IMR-90 (cell line): ENCODE measurements at regions not wholly inside any gene's neighbourhood (a gene's known extent, or its start where the extent isn't known, plus 50 kb on each side); places are given as distances from the start of the nearest gene placed in this dataset.

Experiments
- ATAC-seq: fragments of 200-7000 bp; cut with Tn5 transposase; 2 replicates; pipeline ENCODE4 v1.9.1; 2020; ENCODE audit warnings: low read depth, mild to moderate bottlenecking, moderate library complexity
- BruUV-seq: library from RNA; stranded (reverse); fragments of 400-500 nt; replicated peaks from 2 replicates; lab custom pipeline; 2021; lab: Mats Ljungman, UMichigan
- CTCF ChIA-PET: fragments of 300-600 bp; formaldehyde crosslinking; extraction: SDS; loops from one replicate; lab custom pipeline; 2021; ENCODE audit warnings: antibody characterized with exemption; lab: Yijun Ruan, JAX
- POLR2A ChIA-PET: fragments of 300-600 bp; sonication (Branson Sonifier 250); formaldehyde crosslinking; loops from one replicate; lab custom pipeline; 2022; ENCODE audit warnings: antibody characterized with exemption; ENCODE audit not compliant: unreplicated experiment; lab: Charles Lee
- DNase-seq: peaks from one replicate; pipeline ENCODE4 v3.0.0; 2013
- H2AFZ ChIP-seq: replicated peaks from 2 replicates; pipeline ENCODE3; 2013; ENCODE audit warnings: low read length, mild to moderate bottlenecking; ENCODE audit not compliant: poor library complexity
- H2AK5ac ChIP-seq: 2 replicates; pipeline ENCODE4 v1.6.1; 2013; ENCODE audit warnings: low read depth, low read length, inconsistent platforms
- H2AK9ac ChIP-seq: replicated peaks from 2 replicates; pipeline ENCODE3; 2013; ENCODE audit warnings: mild to moderate bottlenecking, low read depth, low read length, moderate library complexity; ENCODE audit not compliant: poor library complexity
- H2BK120ac ChIP-seq: 2 replicates; pipeline ENCODE4 v1.6.1; 2013; ENCODE audit warnings: low read depth, low read length, inconsistent platforms
- H2BK15ac ChIP-seq: 3 replicates; pipeline ENCODE4 v1.6.1; 2013; ENCODE audit warnings: low read depth, low read length, inconsistent platforms
- H2BK20ac ChIP-seq: 2 replicates; pipeline ENCODE4 v1.6.1; 2013; ENCODE audit warnings: low read depth, mild to moderate bottlenecking, inconsistent platforms, low read length, moderate library complexity
- H2BK5ac ChIP-seq: 2 replicates; pipeline ENCODE4 v1.6.1; 2013; ENCODE audit warnings: mild to moderate bottlenecking, low read depth, low read length, inconsistent platforms; ENCODE audit not compliant: poor library complexity, severe bottlenecking
- H3K14ac ChIP-seq: replicated peaks from 2 replicates; pipeline ENCODE4 v1.6.1; 2013; ENCODE audit warnings: low read depth, low read length, inconsistent platforms
- H3K18ac ChIP-seq: 2 replicates; pipeline ENCODE4 v1.6.1; 2013; ENCODE audit warnings: low read depth, low read length, control low read depth
- H3K23ac ChIP-seq: 2 replicates; pipeline ENCODE4 v1.6.1; 2013; ENCODE audit warnings: low read depth, low read length, inconsistent platforms
- H3K27ac ChIP-seq: 2 replicates; pipeline ENCODE4 v1.5.1; 2013; ENCODE audit warnings: mild to moderate bottlenecking, control low read depth, low read length; ENCODE audit not compliant: insufficient read depth
- H3K27me3 ChIP-seq: 2 replicates; pipeline ENCODE4 v1.6.1; 2013; ENCODE audit warnings: low read length; ENCODE audit not compliant: control insufficient read depth, insufficient read depth
- H3K36me3 ChIP-seq: 2 replicates; pipeline ENCODE4 v1.6.1; 2013; ENCODE audit warnings: low read length, mixed read lengths; ENCODE audit not compliant: control insufficient read depth, insufficient read depth
- H3K4ac ChIP-seq: 2 replicates; pipeline ENCODE4 v1.6.1; 2013; ENCODE audit warnings: low read depth, low read length, inconsistent platforms
- H3K4me1 ChIP-seq: 2 replicates; pipeline ENCODE4 v1.6.1; 2013; ENCODE audit warnings: low read length, mixed read lengths; ENCODE audit not compliant: control insufficient read depth, insufficient read depth
- H3K4me2 ChIP-seq: 2 replicates; pipeline ENCODE4 v1.6.1; 2013; ENCODE audit warnings: low read depth, mild to moderate bottlenecking, control low read depth, low read length, moderate library complexity
- H3K4me3 ChIP-seq: 2 replicates; pipeline ENCODE4 v1.5.1; 2013; ENCODE audit warnings: low read depth, mild to moderate bottlenecking, control low read depth, low read length, moderate library complexity; ENCODE audit not compliant: insufficient read depth
- H3K56ac ChIP-seq: 2 replicates; pipeline ENCODE4 v1.6.1; 2013; ENCODE audit warnings: low read length, inconsistent platforms; ENCODE audit not compliant: insufficient read depth; ENCODE audit errors: extremely low read depth
- H3K79me1 ChIP-seq, 2 experiments: 2 replicates each; pipeline ENCODE4 v1.6.1; 2013; ENCODE audit warnings: low read length in 2 of 2, inconsistent platforms in 1 of 2, low read depth in 1 of 2
- H3K9ac ChIP-seq: 2 replicates; pipeline ENCODE4 v1.6.1; 2013; ENCODE audit warnings: low read depth, low read length, control low read depth
- H3K9me1 ChIP-seq: 2 replicates; pipeline ENCODE4 v1.6.1; 2013; ENCODE audit warnings: low read length, inconsistent platforms; ENCODE audit not compliant: insufficient read depth
- H3K9me3 ChIP-seq: 2 replicates; pipeline ENCODE4 v1.6.1; 2013; ENCODE audit warnings: low read length; ENCODE audit not compliant: control insufficient read depth, insufficient read depth
- H4K20me1 ChIP-seq: 2 replicates; pipeline ENCODE4 v1.6.1; 2013; ENCODE audit warnings: low read length, inconsistent platforms; ENCODE audit not compliant: insufficient read depth
- H4K5ac ChIP-seq: 2 replicates; pipeline ENCODE4 v1.6.1; 2013; ENCODE audit warnings: mild to moderate bottlenecking, low read depth, low read length, control low read depth
- H4K8ac ChIP-seq, 2 experiments: 2 replicates each; pipeline ENCODE4 v1.6.1; 2013; ENCODE audit warnings: low read depth in 2 of 2, low read length in 2 of 2, control low read depth in 1 of 2, inconsistent platforms in 1 of 2
- H4K91ac ChIP-seq: 2 replicates; pipeline ENCODE4 v1.6.1; 2013; ENCODE audit warnings: low read depth, low read length, inconsistent platforms; ENCODE audit not compliant: insufficient read depth
- BHLHE40 ChIP-seq: fragments of 150-350 bp; IDR thresholded peaks from 2 replicates; pipeline ENCODE4 v1.6.1; 2016; ENCODE audit warnings: mild to moderate bottlenecking, low read depth, low read length
- CEBPB ChIP-seq: IDR thresholded peaks from 2 replicates; pipeline ENCODE4 v1.6.1; 2012; ENCODE audit warnings: low read depth, low read length, improper control_type of control experiment
- CHD1 ChIP-seq: IDR thresholded peaks from 2 replicates; pipeline ENCODE4 v1.6.1; 2012; ENCODE audit warnings: low read depth, low read length, improper control_type of control experiment
- ELK1 ChIP-seq: fragments of 150-350 bp; IDR thresholded peaks from 2 replicates; pipeline ENCODE4 v1.6.1; 2016; ENCODE audit warnings: low read depth, mild to moderate bottlenecking, low read length, moderate library complexity, borderline replicate concordance
- FOS ChIP-seq: fragments of 150-350 bp; IDR thresholded peaks from 2 replicates; pipeline ENCODE4 v1.6.1; 2016; ENCODE audit warnings: low read depth, low read length
- MAFK ChIP-seq: IDR thresholded peaks from 2 replicates; pipeline ENCODE4 v1.6.1; 2012; ENCODE audit warnings: low read depth, low read length, improper control_type of control experiment
- MAZ ChIP-seq: IDR thresholded peaks from 2 replicates; pipeline ENCODE4 v1.6.1; 2012; ENCODE audit warnings: low read depth, mild to moderate bottlenecking, low read length, improper control_type of control experiment, moderate library complexity, borderline replicate concordance
- MXI1 ChIP-seq: IDR thresholded peaks from 2 replicates; pipeline ENCODE4 v1.6.1; 2012; ENCODE audit warnings: low read depth, mild to moderate bottlenecking, low read length, moderate library complexity, borderline replicate concordance
- NFE2L2 ChIP-seq: fragments of 150-350 bp; IDR thresholded peaks from 2 replicates; pipeline ENCODE4 v1.6.1; 2016; ENCODE audit warnings: low read depth, mild to moderate bottlenecking, low read length
- POLR2A ChIP-seq: IDR thresholded peaks from 2 replicates; pipeline ENCODE4 v1.6.1; 2012; ENCODE audit warnings: mild to moderate bottlenecking, low read depth, low read length
- RAD21 ChIP-seq: IDR thresholded peaks from 2 replicates; pipeline ENCODE4 v1.6.1; 2012; ENCODE audit warnings: low read length, improper control_type of control experiment
- RCOR1 ChIP-seq: IDR thresholded peaks from 2 replicates; pipeline ENCODE4 v1.6.1; 2012; ENCODE audit warnings: mild to moderate bottlenecking, low read length, improper control_type of control experiment; ENCODE audit not compliant: insufficient replicate concordance
- RFX5 ChIP-seq: IDR thresholded peaks from 2 replicates; pipeline ENCODE4 v1.8.0; 2012; ENCODE audit warnings: low read depth, mild to moderate bottlenecking, low read length, moderate library complexity
- USF2 ChIP-seq: fragments of 150-350 bp; IDR thresholded peaks from 2 replicates; pipeline ENCODE4 v1.6.1; 2017; ENCODE audit warnings: mild to moderate bottlenecking, antibody characterized with exemption, low read length, low read depth
- WGBS, 2 experiments: methylation state at CpG; one replicate each; pipeline versions ENCODE4 v1.1.5 to v1.1.7; 2013; ENCODE audit warnings: missing lambda C conversion rate in 2 of 2; ENCODE audit not compliant: insufficient read length in 1 of 2; ENCODE audit errors: extremely low coverage in 2 of 2; 5-methylcytosine and 5-hydroxymethylcytosine counted together
- dilution Hi-C: fragments of 300-500 bp; cut with HindIII; formaldehyde crosslinking; loops from one replicate; pipeline ENCODE4 v1.14.3; 2018; ENCODE audit warnings: low sequenced_read_pairs; ENCODE audit not compliant: unreplicated experiment
- in situ Hi-C: fragments of 300-500 bp; cut with MboI; formaldehyde crosslinking; loops from 3 replicates; pipeline ENCODE4 v1.14.3; 2019; ENCODE audit warnings: low sequenced_read_pairs, inconsistent platforms, mixed read lengths
- intact Hi-C: fragments of 100-400 bp; cut with micrococcal nuclease; formaldehyde crosslinking; loops from 2 replicates; pipeline ENCODE4 v1.10.0; 2022

GRCh38 chr2:129604560-129604959 lies 374.9 kb upstream of the RAB6C start:
- BruUV-seq = no TSS peak
- CTCF ChIA-PET = interaction anchor here (0.7 kb wide), 1 partner anchor 40 kb away, joined by 3 read pairs; no protein-coding TSS in a partner anchor

More at GRCh38 chr2:129604560-129604959, 374.9 kb upstream of the RAB6C start:
- no peak overlapping the region for H4K8ac ChIP-seq
- H2BK20ac ChIP-seq = no peak overlapping the region
- no peak overlapping the region for H2AK5ac ChIP-seq
- no peak overlapping the region for H2BK15ac ChIP-seq
- no peak overlapping the region for H2AFZ ChIP-seq
- H3K27me3 ChIP-seq = no peaks in the 10 kb centered on the region
- no peak overlapping the region for H4K91ac ChIP-seq
- no peaks in the 10 kb centered on the region for H3K4me1 ChIP-seq
- H3K9ac ChIP-seq = no peak overlapping the region
- H4K5ac ChIP-seq = no peak overlapping the region
- no peak overlapping the region for H3K27ac ChIP-seq
- H3K4ac ChIP-seq = no peak overlapping the region
- no peak overlapping the region for H3K56ac ChIP-seq
- no CpG with 5 or more reads among the region's 5 CpGs for WGBS, 2 experiments
- dilution Hi-C loops = no loop called here
- POLR2A ChIA-PET = no interaction called here
- TF ChIP-seq MXI1 (no peak), CHD1 (no peak), USF2 (no peak), BHLHE40 (no peak), RCOR1 (no peak), RFX5 (no peak), ELK1 (no peak), MAFK (no peak), POLR2A (no peak), MAZ (no peak), CEBPB (no peak), NFE2L2 (no peak), RAD21 (no peak), FOS (no peak)
- H2AK9ac ChIP-seq = no peak overlapping the region
- DNase-seq (no peak), ATAC-seq (no peak)
- no peak overlapping the region for H3K18ac ChIP-seq
- no peak overlapping the region for H3K4me2 ChIP-seq
- no peak overlapping the region for H2BK120ac ChIP-seq
- no peaks in the 10 kb centered on the region for H3K79me1 ChIP-seq
- H3K9me3 ChIP-seq = peaks cover 22% of the 10 kb centered on the region
- in situ Hi-C loops = no loop called here
- no peak overlapping the region for H3K14ac ChIP-seq
- H4K20me1 ChIP-seq = no peaks in the 10 kb centered on the region
- intact Hi-C loops = no loop called here
- no peaks in the 10 kb centered on the region for H3K36me3 ChIP-seq
- H3K23ac ChIP-seq = no peak overlapping the region
- H2BK5ac ChIP-seq = no peak overlapping the region
- no peaks in the 10 kb centered on the region for H3K9me1 ChIP-seq
- H3K4me3 ChIP-seq = no peak overlapping the region
